T-helper 1 cell treated with Interleukin-12 subunit alpha and Interleukin-12 subunit beta and Interleukin-4 antibody, amounts not matched to agents 30 μg/mL and 1 μg/mL, for 36 hours (primary cell): ENCODE measurements at regions not wholly inside any gene's neighbourhood (a gene's known extent, or its start where the extent isn't known, plus 50 kb on each side); places are given as distances from the start of the nearest gene placed in this dataset.

Source experiments
- H3K27ac Mint-ChIP-seq: one replicate; pipeline ENCODE4 v1.8.0; 2021; ENCODE audit warnings: mild to moderate bottlenecking, mixed read lengths
- H3K27me3 Mint-ChIP-seq: one replicate; pipeline ENCODE4 v1.8.0; 2021; ENCODE audit warnings: low read depth, mixed read lengths
- H3K36me3 Mint-ChIP-seq: one replicate; pipeline ENCODE4 v1.8.0; 2021; ENCODE audit warnings: low read depth, mixed read lengths
- H3K4me1 Mint-ChIP-seq: one replicate; pipeline ENCODE4 v1.8.0; 2021; ENCODE audit warnings: low read depth, mixed read lengths
- H3K4me3 Mint-ChIP-seq: one replicate; pipeline ENCODE4 v1.8.0; 2021; ENCODE audit warnings: mild to moderate bottlenecking, moderate library complexity, mixed read lengths
- H3K9me3 Mint-ChIP-seq: one replicate; pipeline ENCODE4 v1.8.0; 2021; ENCODE audit warnings: mixed read lengths

DNA sequence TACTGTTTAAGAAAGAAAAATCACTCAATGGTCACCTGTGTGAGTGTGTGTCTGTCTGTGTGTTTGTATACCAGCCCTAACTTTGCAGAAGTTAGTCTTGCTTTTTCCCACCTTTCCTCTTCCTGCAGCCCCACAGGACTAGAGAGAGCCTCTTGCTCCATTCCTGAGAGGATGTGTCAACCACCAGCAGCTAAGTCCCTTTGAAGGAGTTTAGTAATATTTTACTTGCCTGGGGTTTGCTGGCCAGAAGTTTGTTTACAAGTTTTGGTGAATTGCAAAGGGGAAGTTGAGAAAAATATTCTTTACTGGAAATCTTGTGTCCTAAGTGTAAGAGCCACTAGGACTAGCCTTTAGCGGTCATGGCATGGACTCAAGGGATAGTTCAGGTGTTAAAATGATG, 316.2 kb downstream of the BRINP1 start:
- Mint-ChIP-seq H3K36me3 (no peaks in the 10 kb centered on the region), H3K4me3 (no peak overlapping the region), H3K27me3 (no peaks in the 10 kb centered on the region), H3K4me1 (no peaks in the 10 kb centered on the region), H3K27ac (no peak overlapping the region), H3K9me3 (no peaks in the 10 kb centered on the region)

DNA sequence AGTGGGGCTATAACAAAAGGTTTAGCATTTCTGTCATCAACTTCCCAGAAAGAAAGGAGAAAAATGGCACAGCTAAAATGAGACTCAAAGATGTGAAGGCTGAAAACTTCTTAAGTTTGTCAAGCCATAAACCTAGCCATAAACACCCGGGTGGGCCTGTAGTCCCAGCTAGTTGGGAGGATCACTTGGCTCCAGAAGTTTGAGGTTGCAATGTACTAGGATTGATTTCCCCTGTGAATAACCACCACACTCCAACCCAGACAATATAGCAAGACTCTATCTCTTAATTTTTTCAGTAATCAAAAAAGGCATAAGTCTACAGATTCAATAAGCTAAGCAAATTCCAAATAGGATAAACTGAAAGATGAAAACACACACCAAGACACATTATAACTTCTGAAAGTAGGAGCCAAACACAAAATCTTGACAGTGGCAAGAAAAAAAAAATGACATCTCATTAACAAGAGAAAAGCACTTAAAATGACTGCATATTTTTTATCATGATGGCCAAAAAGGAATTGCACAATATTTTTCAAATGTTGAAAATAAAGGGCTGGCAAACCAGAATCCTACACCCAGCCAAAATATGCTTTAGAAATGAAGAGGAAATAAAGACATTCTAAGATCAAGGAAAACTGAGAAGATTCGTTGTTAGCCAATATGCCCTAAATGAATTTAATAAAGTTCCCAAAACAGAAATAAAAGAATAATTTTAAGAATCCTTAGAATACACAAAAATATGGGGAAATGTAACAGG, 308.4 kb downstream of the BRINP1 start:
- Mint-ChIP-seq H3K27ac (no peak overlapping the region), H3K4me3 (no peak overlapping the region), H3K36me3 (no peaks in the 10 kb centered on the region), H3K4me1 (no peaks in the 10 kb centered on the region), H3K9me3 (no peaks in the 10 kb centered on the region), H3K27me3 (no peaks in the 10 kb centered on the region)

DNA sequence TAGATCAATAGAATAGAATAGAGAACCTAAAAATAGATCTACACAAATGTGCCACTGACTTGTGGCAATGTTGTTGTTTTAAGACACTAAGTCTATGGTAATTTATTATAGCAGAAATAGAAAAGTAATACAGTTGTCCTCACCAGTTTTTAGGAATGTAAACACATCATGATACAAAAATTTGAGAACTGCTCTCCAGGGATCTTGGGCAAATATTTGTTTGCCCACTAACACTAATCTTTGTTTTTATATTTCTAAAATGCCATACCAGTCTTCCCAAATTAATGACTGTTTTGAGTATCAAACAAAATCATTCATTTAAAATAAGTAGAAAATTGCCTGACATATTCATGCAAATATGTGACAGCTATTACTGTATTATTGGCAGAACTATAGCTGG, 297.6 kb downstream of the BRINP1 start:
- no peak overlapping the region for H3K27ac Mint-ChIP-seq
- no peak overlapping the region for H3K4me3 Mint-ChIP-seq
- no peaks in the 10 kb centered on the region for H3K27me3 Mint-ChIP-seq
- H3K9me3 Mint-ChIP-seq: peaks cover 7% of the 10 kb centered on the region
- peaks cover 2% of the 10 kb centered on the region for H3K4me1 Mint-ChIP-seq
- H3K36me3 Mint-ChIP-seq: no peaks in the 10 kb centered on the region

DNA sequence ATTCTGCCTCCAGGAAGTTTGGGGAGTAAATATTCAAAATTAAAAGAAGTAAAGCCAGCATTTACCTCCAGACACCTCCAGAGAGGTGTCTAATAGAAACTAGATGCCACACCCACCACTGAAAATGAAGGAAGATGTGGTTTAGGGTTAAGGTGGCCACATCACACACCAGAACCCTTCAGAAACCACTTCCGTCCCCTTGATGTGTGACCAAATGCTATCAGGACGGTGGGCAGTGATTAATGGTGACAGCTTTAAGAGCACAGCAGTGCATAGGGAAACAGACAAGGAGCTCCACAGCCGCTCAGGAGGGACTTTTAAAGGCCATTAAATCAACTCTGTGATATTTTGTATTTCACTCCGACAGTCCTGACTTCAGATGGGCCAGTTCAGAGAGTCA, 295.2 kb downstream of the BRINP1 start:
- no peaks in the 10 kb centered on the region for H3K27me3 Mint-ChIP-seq
- H3K36me3 Mint-ChIP-seq: no peaks in the 10 kb centered on the region
- H3K4me3 Mint-ChIP-seq: no peak overlapping the region
- no peak overlapping the region for H3K27ac Mint-ChIP-seq
- no peaks in the 10 kb centered on the region for H3K9me3 Mint-ChIP-seq
- H3K4me1 Mint-ChIP-seq: peaks cover 2% of the 10 kb centered on the region

DNA sequence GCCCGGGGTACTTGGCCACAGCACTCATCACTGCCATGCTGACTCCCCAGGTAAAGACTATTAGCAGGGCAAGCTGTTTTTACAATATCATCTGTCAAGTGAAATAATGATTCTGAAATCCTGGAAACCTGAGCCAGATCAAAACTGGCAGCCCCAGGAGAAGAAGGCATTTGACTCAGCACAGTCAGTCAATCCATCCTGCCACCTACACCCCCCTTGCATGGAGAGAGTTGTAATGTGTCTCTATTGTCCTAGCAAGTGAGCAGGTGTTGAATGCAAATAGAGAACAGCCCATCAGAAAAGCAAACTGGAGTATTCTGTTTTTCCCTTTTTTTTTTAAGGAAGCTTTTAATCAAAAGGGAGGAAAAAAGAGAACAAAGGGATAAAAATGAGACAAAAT, 291.2 kb downstream of the BRINP1 start:
- Mint-ChIP-seq H3K4me1 (peaks cover 2% of the 10 kb centered on the region), H3K9me3 (no peaks in the 10 kb centered on the region), H3K27ac (no peak overlapping the region), H3K27me3 (no peaks in the 10 kb centered on the region), H3K4me3 (no peak overlapping the region), H3K36me3 (no peaks in the 10 kb centered on the region)

DNA sequence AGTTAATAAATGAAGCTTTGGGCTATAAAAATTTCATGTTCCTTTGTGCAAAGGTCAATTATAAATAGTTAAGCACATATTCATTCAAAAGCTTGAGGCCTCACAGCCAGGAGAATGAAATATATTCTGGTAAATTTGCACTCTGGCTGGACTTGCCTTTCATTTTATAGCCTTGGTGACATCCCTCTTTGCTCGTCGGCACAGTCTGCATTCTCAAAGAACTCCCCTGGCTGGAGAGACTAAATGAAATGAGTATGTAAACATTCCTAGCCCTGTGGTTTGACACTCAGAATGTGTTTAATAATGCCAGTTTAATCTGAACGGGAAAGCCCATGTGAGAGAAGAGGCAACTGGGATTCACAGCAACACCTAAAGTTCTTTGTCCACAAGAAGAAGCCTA, 285.6 kb downstream of the BRINP1 start:
- Mint-ChIP-seq H3K36me3 (no peaks in the 10 kb centered on the region), H3K27me3 (no peaks in the 10 kb centered on the region), H3K9me3 (no peaks in the 10 kb centered on the region), H3K27ac (no peak overlapping the region), H3K4me3 (no peak overlapping the region), H3K4me1 (no peaks in the 10 kb centered on the region)

DNA sequence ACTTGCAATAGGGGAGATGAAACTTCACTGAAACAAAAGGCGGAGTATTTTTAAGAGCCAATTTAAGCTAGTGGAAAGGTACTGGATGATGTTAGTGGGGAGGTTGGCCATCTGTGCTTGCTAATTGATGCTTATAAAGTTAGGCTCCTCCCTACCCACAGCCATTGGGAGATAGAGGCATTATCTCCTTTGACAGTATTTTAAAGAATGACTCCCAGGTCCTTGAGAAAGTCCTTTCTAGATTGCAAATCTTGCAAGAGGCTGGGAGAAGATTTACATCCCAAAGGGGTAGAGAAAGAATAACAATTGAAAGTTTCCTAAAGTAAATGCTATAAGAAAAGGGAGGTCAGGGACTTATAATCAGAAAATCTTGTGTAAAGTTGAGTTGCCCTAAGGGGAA, 282.6 kb downstream of the BRINP1 start:
- Mint-ChIP-seq H3K27ac (no peak overlapping the region), H3K36me3 (no peaks in the 10 kb centered on the region), H3K4me3 (no peak overlapping the region), H3K27me3 (no peaks in the 10 kb centered on the region), H3K4me1 (no peaks in the 10 kb centered on the region), H3K9me3 (no peaks in the 10 kb centered on the region)

DNA sequence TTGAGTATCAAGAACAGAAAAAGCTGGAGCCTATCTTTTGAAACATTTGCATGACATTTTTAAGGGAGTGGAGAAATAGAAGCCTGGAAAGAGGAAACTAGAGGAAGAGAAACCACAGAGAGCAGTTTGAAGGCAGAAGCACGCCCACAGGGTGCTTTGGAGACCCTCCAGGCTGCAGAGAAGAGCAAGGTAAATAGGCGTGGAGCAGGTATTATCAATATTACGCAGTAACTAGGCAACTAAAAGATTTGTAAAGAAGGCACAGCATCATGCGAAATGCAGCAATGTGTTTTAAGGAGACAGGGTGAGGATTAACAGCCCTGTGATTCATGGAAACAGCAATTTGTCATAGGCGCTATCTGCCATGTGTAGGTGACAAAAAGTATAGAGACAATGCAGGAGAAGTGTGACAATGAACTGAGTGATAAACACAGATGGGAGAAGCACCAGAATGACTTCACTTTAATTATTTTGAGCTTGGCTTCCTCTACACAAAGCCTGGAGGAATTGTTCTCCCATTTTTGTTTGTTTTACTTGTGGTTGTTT, 281.2 kb downstream of the BRINP1 start:
- H3K9me3 Mint-ChIP-seq: no peaks in the 10 kb centered on the region
- no peak overlapping the region for H3K4me3 Mint-ChIP-seq
- no peaks in the 10 kb centered on the region for H3K36me3 Mint-ChIP-seq
- H3K4me1 Mint-ChIP-seq: no peaks in the 10 kb centered on the region
- H3K27ac Mint-ChIP-seq: no peak overlapping the region
- no peaks in the 10 kb centered on the region for H3K27me3 Mint-ChIP-seq

DNA sequence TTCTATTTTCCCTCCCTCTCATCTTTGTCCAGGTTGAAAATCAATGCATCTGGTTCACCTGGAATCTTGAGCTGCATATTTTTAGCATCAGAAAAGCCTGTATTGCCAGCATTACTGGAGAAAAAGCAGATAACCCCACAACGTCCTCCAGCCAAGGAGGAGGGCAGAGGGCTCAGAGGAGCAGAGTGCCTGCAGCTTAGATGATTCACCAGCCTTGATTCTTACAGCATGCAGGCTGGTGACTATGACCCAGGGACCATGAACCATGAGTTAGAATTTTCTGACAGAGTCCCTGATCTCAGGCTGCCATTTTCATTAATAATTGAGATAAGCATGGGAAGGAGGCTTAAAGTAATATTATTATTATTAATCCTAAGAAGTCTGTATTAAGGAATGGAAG, 278.2 kb downstream of the BRINP1 start:
- Mint-ChIP-seq H3K36me3 (no peaks in the 10 kb centered on the region), H3K27ac (no peak overlapping the region), H3K27me3 (no peaks in the 10 kb centered on the region), H3K4me1 (no peaks in the 10 kb centered on the region), H3K9me3 (no peaks in the 10 kb centered on the region), H3K4me3 (no peak overlapping the region)

DNA sequence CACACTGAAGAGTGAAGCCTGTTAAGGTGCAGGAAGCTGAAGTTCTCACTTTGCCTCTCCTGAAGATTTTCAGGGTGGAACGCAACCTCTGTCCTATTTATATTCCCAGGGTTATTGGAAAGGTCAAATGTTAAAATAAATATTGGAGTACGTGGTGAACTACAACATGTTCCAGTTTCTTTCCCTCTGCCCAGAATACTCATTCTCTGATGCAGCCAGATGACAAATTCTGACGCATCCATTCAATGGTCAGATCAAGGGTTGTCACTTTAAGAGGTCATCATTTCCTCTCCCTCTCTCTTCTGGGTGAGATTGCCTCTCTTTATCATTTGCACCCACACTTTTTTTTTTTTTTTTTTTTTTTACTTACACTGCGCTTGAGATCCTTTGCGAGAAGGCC, 277.1 kb downstream of the BRINP1 start:
- Mint-ChIP-seq H3K36me3 (no peaks in the 10 kb centered on the region), H3K27ac (no peak overlapping the region), H3K27me3 (no peaks in the 10 kb centered on the region), H3K9me3 (no peaks in the 10 kb centered on the region), H3K4me1 (no peaks in the 10 kb centered on the region), H3K4me3 (no peak overlapping the region)

DNA sequence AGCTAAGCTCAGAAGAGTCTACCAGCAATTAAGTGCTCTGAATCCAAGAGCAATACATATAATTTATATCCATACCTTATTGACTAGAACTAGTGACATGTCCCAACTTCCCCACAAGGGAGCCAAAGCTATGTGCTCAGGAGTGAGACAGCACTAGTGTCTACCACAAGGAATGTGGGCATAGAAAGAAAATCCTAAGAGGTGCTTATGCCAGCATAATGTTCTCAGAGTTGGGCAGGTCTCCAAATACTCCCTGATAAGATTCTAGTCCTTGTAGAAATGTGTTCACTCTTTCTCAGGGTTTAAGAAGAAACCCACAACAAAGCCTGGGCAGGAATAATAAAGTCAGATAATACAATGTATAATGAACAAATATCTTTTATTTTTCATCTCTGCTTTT, 275.1 kb downstream of the BRINP1 start:
- Mint-ChIP-seq H3K36me3 (no peaks in the 10 kb centered on the region), H3K27me3 (no peaks in the 10 kb centered on the region), H3K4me1 (no peaks in the 10 kb centered on the region), H3K27ac (no peak overlapping the region), H3K9me3 (no peaks in the 10 kb centered on the region), H3K4me3 (no peak overlapping the region)

DNA sequence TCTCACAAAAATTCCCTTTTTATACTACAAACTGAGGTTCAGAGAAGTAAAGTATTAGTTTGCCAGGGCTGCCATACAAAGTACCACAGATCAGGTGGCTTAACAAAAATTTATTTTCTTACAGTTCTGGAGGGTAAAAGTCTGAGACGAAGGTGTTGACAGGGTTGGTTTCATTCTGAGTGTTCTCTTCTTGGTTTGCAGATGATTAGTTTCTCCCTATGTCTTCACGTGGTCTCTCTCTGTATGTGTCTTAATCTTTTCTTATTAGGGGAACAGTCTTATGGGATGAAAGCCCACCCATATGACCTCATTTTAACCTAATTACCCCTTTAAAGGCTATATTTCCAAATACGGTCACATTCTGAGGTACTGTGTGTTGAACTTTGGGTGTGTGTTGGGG, 274.2 kb downstream of the BRINP1 start:
- Mint-ChIP-seq H3K4me3 (no peak overlapping the region), H3K9me3 (no peaks in the 10 kb centered on the region), H3K36me3 (no peaks in the 10 kb centered on the region), H3K4me1 (no peaks in the 10 kb centered on the region), H3K27me3 (no peaks in the 10 kb centered on the region), H3K27ac (no peak overlapping the region)

DNA sequence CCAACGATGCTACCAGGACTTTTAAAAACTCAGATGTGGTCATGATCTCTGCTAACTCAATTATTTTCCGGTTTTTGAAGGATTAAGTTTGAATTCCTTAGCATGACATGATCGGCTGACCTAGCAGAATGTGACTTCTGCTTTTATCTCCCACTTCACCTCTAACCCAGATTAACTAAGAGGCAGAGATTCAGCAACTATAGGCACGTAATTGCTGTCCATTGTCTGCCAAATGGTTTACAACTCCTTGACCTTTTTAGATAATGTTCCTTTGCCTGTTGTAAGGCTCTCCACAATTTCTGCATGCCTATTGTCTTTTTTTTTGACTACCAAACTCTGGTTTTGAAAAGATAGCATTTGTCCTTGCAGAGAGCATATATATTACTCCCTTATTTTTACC, 268.2 kb downstream of the BRINP1 start:
- Mint-ChIP-seq H3K9me3 (no peaks in the 10 kb centered on the region), H3K27ac (no peak overlapping the region), H3K27me3 (no peaks in the 10 kb centered on the region), H3K4me3 (no peak overlapping the region), H3K4me1 (no peaks in the 10 kb centered on the region), H3K36me3 (no peaks in the 10 kb centered on the region)

DNA sequence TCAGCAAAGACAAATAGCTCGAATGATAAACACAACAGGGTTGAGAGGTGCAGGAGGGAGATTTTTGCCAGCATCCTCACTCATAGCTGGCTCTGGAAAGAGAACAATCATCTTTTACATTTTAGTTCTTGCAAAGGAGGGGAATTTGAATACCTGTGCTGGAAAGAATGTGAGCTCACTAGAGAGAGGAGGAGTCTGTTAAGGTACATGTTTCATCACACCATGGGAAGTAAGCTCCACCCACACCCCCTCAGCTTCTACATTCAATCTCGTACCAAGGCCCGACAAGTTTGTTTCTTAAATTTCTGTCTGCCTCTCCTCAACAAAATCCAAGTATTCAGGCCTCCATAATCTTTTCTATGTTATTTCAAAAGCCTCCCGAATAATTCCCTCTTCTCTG, 254.6 kb downstream of the BRINP1 start:
- peaks cover 3% of the 10 kb centered on the region for H3K9me3 Mint-ChIP-seq
- no peak overlapping the region for H3K27ac Mint-ChIP-seq
- no peaks in the 10 kb centered on the region for H3K4me1 Mint-ChIP-seq
- no peaks in the 10 kb centered on the region for H3K27me3 Mint-ChIP-seq
- no peak overlapping the region for H3K4me3 Mint-ChIP-seq
- no peaks in the 10 kb centered on the region for H3K36me3 Mint-ChIP-seq
